Retinal pigment epithelial cell (primary cell): ENCODE measurements at regions not wholly inside any gene's neighbourhood (a gene's known extent, or its start where the extent isn't known, plus 50 kb on each side); places are given as distances from the start of the nearest gene placed in this dataset.

Source experiments
- DNase-seq: peaks from one replicate; pipeline ENCODE4 v3.0.0-alpha.2; 2010; ENCODE audit warnings: low read depth
- H3K4me3 ChIP-seq: 2 replicates; pipeline ENCODE4 v1.5.1; 2011; ENCODE audit warnings: mild to moderate bottlenecking, low read length, control low read depth, moderate library complexity
- CTCF ChIP-seq: conservative IDR thresholded peaks from 2 replicates; pipeline ENCODE4 v1.5.1; 2011; ENCODE audit warnings: low read depth, low read length, control low read depth, inconsistent platforms

GRCh38 chr15:58295637-58296215 lies 136.1 kb upstream of the LIPC start:
- DNase-seq, result no peak
- H3K4me3 ChIP-seq, result no peak overlapping the region
- no peak for TF ChIP-seq CTCF

- TF ChIP-seq CTCF, result no peak
- no peak overlapping the region for H3K4me3 ChIP-seq
- no peak for DNase-seq
Observed at GRCh38 chr15:58296276-58296675, 135.5 kb upstream of the LIPC start.

- DNase-seq, result no peak
- H3K4me3 ChIP-seq, result no peak overlapping the region
- TF ChIP-seq CTCF, result no peak
Observed at GRCh38 chr15:58297639-58298038, 134.2 kb upstream of the LIPC start.

GRCh38 chr15:58298879-58299850 lies 132.6 kb upstream of the LIPC start:
- no peak for DNase-seq
- H3K4me3 ChIP-seq, result no peak overlapping the region
- TF ChIP-seq CTCF, result no peak

- no peak for DNase-seq
- no peak overlapping the region for H3K4me3 ChIP-seq
- no peak for TF ChIP-seq CTCF
Observed at GRCh38 chr15:58302832-58303231, 129.0 kb upstream of the LIPC start.

- H3K4me3 ChIP-seq, result no peak overlapping the region
- DNase-seq, result no peak
- no peak for TF ChIP-seq CTCF
Observed at GRCh38 chr15:58303236-58303635, 128.6 kb upstream of the LIPC start.
